ENCODE measurements at regions not wholly inside any gene's neighbourhood (a gene's known extent, or its start where the extent isn't known, plus 50 kb on each side); places are given as distances from the start of the nearest gene placed in this dataset.

DNA sequence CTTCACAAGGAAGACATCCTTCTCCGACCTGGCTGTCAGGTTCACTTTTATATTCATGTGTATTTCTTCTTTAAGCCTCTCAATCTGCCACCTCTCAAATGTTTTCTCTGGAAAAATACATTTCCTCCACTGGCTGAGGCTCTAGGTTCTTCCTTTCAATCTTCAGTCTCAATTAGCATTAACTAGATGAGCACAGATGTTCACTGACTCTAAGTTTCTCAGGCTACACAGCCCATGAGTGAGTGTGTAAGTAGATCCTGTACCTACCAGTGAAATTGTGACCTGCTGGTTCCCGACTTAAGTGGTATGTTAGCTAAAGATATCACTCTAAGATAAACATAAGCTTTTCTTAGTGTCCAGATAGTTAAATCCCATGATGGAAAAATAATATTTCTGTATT, 206.9 kb downstream of the ADAMTS15 start:
- peaks cover 13% of the 10 kb centered on the region for H3K36me3 Mint-ChIP-seq (ENCODE audit: low read depth)
- no peaks in the 10 kb centered on the region for H3K27me3 Mint-ChIP-seq (ENCODE audit: low read depth)
- H3K4me1 Mint-ChIP-seq: no peaks in the 10 kb centered on the region
- peaks cover 14% of the 10 kb centered on the region for H3K9me3 Mint-ChIP-seq
- H3K27ac Mint-ChIP-seq (ENCODE audit: unreplicated experiment): no peak overlapping the region
- TF ChIP-seq CTCF (conservative IDR thresholded peaks at IDR 0.05): no peak
- H3K4me3 Mint-ChIP-seq: no peak overlapping the region
- no peak for DNase-seq (ENCODE audit: low read depth, low spot score)

DNA sequence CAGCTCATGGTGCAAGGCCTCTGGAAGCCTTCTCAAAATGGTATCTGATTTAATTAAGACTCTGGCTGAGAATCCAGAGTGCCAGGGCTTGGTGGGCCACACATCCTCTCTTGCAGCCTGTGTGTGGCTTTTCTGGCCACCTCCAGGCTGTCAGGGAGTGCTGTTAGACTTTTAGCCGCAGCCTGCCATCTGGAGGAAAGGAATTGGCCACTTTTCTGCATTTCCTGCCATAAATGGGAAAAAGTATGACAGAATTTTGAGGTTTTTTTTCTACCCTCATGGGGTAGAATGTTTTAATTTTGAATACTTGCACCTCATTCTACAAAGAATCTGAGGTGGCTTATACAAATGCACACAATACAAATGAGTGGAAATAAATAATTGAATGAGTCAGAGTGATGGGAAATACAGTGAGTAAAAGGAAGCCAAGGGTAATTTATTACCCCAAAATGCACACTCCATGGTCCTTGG, 218.4 kb downstream of the ADAMTS15 start:
- no peak for TF ChIP-seq CTCF (conservative IDR thresholded peaks at IDR 0.05)
- H3K9me3 Mint-ChIP-seq: peaks cover 2% of the 10 kb centered on the region

GRCh38 chr11:130668751-130669150, 220.3 kb downstream of the ADAMTS15 start:
- H3K27me3 Mint-ChIP-seq (ENCODE audit: low read depth): no peaks in the 10 kb centered on the region
- no peak for TF ChIP-seq CTCF (conservative IDR thresholded peaks at IDR 0.05)
- H3K27ac Mint-ChIP-seq (ENCODE audit: unreplicated experiment): no peak overlapping the region
- no peak for DNase-seq (ENCODE audit: low read depth, low spot score)
- no peaks in the 10 kb centered on the region for H3K9me3 Mint-ChIP-seq
- no peak overlapping the region for H3K4me3 Mint-ChIP-seq
- H3K36me3 Mint-ChIP-seq (ENCODE audit: low read depth): no peaks in the 10 kb centered on the region
- peaks cover 10% of the 10 kb centered on the region for H3K4me1 Mint-ChIP-seq

More for the DNA sequence above, 218.4 kb downstream of the ADAMTS15 start:
- DNase-seq (ENCODE audit: low read depth, low spot score): no peak
- Mint-ChIP-seq H3K4me1 (no peaks in the 10 kb centered on the region), H3K36me3 (ENCODE audit: low read depth) (no peaks in the 10 kb centered on the region), H3K27me3 (ENCODE audit: low read depth) (no peaks in the 10 kb centered on the region), H3K4me3 (no peak overlapping the region), H3K27ac (ENCODE audit: unreplicated experiment) (no peak overlapping the region)

DNA sequence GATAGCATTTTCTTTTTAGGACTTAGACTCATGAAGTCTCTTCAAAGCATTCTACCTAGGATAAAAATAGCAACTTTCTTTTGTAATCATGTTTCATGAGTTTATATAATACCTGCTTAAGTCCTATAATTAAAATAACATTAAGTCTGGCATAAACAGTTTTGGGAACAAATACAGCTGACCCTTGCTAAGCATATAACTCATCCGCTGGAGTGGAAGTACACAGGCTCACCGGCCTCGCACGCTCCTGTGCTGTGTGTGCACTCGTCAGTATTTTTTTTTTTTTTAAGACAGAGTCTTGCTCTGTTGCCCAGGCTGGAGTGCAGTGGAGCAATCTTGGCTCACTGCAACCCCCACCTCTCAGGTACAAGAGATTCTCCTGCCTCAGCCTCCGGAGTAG, 221.8 kb downstream of the ADAMTS15 start:
- Mint-ChIP-seq H3K9me3 (no peaks in the 10 kb centered on the region), H3K27ac (ENCODE audit: unreplicated experiment) (no peak overlapping the region), H3K4me3 (no peak overlapping the region), H3K27me3 (ENCODE audit: low read depth) (no peaks in the 10 kb centered on the region), H3K36me3 (ENCODE audit: low read depth) (peaks cover 3% of the 10 kb centered on the region), H3K4me1 (peaks cover 21% of the 10 kb centered on the region)
- DNase-seq (ENCODE audit: low read depth, low spot score): no peak
- TF ChIP-seq CTCF (conservative IDR thresholded peaks at IDR 0.05): no peak

DNA sequence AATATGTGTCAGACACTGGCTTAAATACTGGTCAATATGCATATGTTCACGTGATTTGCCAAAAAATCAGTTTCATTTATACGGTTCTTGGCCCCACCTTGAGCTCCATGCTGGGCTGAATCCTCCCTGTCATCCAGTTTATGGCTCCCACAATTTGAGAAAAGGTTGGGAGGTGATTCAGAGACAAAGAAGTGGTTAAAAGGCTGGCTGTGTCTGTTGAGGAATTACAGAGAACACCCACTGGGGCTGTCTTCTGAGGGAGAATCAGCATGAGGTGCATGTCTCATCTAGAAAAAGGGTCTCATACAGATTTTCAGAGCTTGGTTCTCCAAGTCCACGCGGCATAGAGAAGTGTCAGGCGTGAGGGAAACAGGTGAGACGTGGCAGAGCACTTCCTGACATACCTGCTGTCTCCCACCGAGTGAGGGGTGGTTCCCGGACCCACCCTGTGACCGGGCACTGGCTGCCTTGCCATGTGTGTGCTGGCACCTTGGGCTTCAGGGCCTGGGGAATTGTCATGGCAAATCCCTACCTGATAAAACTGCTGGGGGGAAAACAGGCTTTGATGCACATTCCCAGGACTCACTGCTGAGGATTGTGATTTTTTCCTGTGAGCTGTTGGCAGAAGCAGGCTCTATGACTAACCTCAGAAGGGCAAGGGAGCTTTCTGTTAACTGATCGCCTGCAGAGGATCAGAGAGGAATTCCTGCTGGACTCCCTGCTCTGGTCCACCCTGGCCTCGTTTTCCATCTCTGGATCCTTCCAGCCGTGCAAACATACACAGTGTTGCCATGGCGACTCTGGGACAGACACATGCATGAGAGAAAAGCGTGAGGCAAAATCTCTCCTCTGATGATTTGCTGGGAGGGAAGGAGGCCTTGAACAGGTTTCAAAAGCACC, 223.6 kb downstream of the ADAMTS15 start:
- Mint-ChIP-seq H3K9me3 (peaks cover 1% of the 10 kb centered on the region), H3K27ac (ENCODE audit: unreplicated experiment) (no peak overlapping the region), H3K27me3 (ENCODE audit: low read depth) (no peaks in the 10 kb centered on the region), H3K4me1 (peaks cover 27% of the 10 kb centered on the region), H3K36me3 (ENCODE audit: low read depth) (peaks cover 3% of the 10 kb centered on the region), H3K4me3 (no peak overlapping the region)
- DNase-seq (ENCODE audit: low read depth, low spot score): peak; percentile 16
- no peak for TF ChIP-seq CTCF (conservative IDR thresholded peaks at IDR 0.05)
